ENCODE measurements at regions not wholly inside any gene's neighbourhood (a gene's known extent, or its start where the extent isn't known, plus 50 kb on each side); places are given as distances from the start of the nearest gene placed in this dataset.

GRCh38 chr4:166274136-166274761 is 401.2 kb downstream of the TLL1 start:
- no peak for DNase-seq

- no peak for DNase-seq
Measured at GRCh38 chr4:166274775-166275174, 401.7 kb downstream of the TLL1 start.

- DNase-seq = no peak
Measured at GRCh38 chr4:166277401-166277800, 404.4 kb downstream of the TLL1 start.

DNA sequence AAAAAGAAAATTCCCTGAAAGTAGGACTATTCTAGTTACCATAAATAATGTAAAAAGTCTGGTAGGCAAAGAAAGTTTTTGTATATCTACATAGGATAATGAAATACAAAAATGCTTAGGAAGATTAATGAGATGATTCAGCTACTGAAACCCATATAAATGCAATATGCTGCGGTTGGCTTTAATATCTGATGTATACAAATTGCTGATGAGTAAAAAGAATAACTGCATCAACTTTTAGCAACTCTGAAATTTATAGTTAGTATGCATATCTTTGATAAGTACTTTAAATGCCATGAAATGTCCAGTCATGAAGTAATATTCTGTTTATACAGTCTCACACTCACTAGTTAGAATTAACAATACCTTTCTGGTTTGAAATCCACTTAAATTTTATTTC is 404.8 kb downstream of the TLL1 start:
- DNase-seq = no peak

- no peak for DNase-seq
Measured at GRCh38 chr4:166279261-166279660, 406.2 kb downstream of the TLL1 start.

- DNase-seq = no peak
Measured at GRCh38 chr4:166280642-166281041, 407.6 kb downstream of the TLL1 start.

DNA sequence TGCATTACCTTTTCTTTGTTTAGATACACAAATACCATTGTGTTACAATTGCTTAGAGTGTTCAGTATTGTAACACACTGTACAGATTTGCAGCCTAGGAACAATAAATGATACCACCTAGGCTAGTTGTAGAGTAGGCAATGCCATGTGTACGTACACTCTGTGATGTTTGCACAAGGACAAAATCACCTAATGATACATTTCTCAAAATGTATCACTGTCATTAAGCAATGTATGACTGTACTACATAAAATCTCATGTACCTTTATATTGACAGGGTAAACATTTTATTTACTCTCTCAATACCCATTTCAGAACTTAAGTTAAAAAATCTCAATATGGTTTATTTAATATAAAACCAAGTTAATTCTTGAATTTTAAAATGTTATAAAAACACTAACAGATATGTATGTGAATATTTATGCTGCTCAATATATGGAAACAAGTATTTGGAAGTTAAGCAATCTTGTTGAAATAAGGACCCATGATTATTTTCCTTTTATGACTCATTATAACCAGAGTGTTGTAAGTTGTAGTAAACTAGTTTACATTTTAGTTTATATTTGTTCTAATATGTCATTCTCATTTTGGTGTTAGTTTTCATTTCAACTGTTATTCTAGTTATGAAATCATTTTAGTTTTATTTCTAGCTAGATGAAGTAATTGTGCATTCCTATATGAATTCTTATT is 409.2 kb downstream of the TLL1 start:
- no peak for DNase-seq

DNA sequence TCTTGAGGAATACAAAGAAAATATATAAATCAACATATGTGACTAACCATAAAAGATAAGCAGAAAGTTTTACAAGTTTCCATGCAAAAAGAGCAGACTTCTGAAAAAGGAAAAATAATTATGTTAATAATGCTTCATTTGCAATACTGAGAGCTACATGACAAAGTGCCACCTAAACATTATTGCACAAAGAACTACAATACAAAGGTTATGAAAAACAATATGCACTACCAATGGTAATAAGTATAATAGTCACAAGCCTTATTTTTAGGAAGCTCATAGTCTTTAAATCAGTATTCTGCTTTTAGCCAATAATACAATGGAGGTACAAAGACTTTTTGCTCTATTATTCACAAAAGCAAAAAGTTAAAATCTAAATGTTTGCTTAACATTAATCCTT is 411.2 kb downstream of the TLL1 start:
- DNase-seq = no peak

DNA sequence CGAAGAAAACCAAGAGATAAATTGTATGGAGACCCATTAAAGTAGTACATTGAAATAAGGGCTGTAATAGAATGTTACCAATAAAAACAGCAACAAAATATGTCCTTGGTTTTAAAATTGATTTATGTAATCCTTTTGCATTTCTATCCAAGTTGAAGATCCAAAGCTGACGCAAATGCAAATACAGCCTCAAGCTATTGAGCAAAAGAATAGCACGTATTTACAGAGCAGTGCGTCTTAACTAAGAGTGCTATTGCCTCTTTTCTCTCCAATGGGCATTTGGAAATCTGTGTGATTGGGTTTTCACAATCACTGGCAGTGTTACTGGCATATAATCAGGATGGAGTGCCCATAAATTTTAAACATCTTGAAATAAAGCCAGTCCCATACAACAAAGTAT is 417.4 kb downstream of the TLL1 start:
- no peak for DNase-seq

- no peak for DNase-seq
Measured at GRCh38 chr4:166293556-166293955, 420.5 kb downstream of the TLL1 start.

- DNase-seq = no peak
Measured at GRCh38 chr4:166301266-166301665, 428.2 kb downstream of the TLL1 start.

- no peak for DNase-seq
Measured at GRCh38 chr4:166308647-166309046, 435.6 kb downstream of the TLL1 start.

GRCh38 chr4:166309286-166309685 is 436.2 kb downstream of the TLL1 start:
- DNase-seq = no peak

GRCh38 chr4:166311169-166311568 is 438.1 kb downstream of the TLL1 start:
- no peak for DNase-seq

- no peak for DNase-seq
Measured at GRCh38 chr4:166312166-166312565, 439.1 kb downstream of the TLL1 start.

DNA sequence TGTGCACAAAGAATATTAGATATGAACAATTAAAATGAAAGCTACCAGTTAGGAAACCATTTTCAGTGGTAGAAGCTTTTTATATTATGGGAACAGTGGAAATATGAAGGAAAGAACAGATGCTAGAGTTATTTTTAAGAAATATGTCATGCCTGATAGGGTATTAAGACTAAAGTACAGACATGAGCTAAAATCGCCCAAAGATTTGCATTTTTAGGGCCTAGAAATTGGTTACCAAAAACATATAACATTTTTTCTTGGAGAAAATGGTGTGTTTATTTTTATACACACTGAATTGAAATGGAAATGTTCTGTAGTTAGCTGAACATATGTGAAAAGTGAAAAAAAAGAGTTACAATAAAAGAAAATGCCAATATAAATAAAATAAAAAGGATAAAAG is 441.9 kb downstream of the TLL1 start:
- DNase-seq = no peak

DNA sequence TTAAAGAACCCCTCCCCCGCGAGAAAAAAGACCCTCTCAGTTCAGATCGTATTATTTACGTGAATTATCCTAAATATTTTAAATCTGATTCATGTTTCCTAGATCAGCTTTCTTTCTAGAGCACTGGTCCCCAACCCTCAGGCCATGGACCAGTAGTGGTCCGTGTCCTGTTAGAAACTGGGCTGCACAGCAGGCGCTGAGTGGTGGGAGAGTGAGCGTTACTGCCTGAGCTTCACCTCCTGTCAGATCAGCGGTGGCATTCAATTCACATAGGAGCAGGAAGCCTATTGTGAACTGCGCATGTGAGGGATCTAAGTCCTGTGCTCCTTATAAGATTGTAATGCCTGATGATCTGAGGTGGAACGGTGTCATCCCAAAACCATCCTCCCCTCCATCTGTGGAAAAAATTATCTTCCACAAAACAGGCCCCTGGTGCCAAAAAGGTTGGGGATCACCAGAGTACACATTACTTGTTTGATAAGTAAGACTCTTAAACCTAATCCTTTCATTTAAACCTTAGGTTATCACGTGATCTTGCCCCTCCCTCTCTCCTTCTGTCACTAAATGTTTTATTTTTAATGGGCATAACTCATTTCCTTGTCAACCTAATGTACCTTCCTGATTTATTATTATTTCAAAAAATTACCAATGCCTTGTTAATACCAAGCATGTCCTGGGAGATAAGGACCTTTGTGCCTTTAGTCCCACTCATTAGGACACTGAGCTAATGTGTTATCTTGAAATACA is 442.9 kb downstream of the TLL1 start:
- no peak for DNase-seq

- no peak for DNase-seq
Measured at GRCh38 chr4:166318810-166319525, 445.9 kb downstream of the TLL1 start.

- DNase-seq = no peak
Measured at GRCh38 chr4:166323250-166323649, 450.2 kb downstream of the TLL1 start.

GRCh38 chr4:166324321-166324720 is 451.3 kb downstream of the TLL1 start:
- peak; percentile 14 for DNase-seq

- DNase-seq = no peak
Measured at GRCh38 chr4:166335256-166335938, 462.4 kb downstream of the TLL1 start.

DNA sequence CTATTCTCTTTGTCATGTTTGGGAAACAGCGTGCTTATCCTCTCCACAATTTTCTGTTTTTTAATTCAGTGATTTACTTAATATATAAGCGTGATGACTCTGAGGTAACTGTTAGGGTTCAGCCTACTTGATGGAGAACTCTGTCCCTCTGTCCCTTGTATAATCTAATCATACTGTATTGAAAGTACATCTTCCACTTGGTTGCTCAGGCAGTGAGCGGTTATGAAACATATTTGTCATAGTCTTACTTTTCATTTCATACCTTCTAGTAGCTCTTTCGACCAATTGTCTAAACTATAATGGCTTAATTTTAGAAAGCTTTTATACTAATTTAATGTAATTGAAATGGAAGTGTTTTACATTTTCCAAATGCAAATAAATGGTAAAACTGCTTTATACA is 469.0 kb downstream of the TLL1 start:
- DNase-seq = no peak

GRCh38 chr4:166363198-166363597 is 490.2 kb downstream of the TLL1 start:
- no peak for DNase-seq
